ENCODE measurements at regions not wholly inside any gene's neighbourhood (a gene's known extent, or its start where the extent isn't known, plus 50 kb on each side); places are given as distances from the start of the nearest gene placed in this dataset.

DNA sequence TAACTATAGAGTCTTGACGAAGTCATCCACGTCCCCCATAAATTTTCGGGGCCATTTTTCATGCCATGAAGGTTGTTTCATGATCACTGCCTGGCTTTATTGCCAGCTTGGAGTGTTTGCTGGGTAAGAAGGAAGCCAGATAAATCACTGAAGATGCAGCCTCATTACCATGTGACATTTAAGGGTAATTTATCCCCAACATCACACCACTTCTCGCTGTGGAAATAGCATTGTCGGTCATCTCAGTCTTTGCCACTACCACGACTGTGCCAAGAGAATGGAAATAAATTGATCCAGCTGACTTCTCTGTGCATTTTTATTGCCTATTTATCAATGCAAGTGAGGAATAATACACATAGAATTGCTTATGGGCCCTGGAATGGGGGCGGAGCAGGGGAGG is 617.9 kb downstream of the AJAP1 start:
- ChIA-PET SMC1A (ENCODE audit: uncharacterized antibody, unreplicated experiment) (no interaction called here), RAD21 (ENCODE audit: unreplicated experiment) (no interaction called here), CTCF (no interaction called here), POLR2A (no interaction called here)
- no peak overlapping the region for H3K4me3 ChIP-seq
- no peak overlapping the region for H2AFZ ChIP-seq (ENCODE audit: control insufficient read depth, low read depth, low read length)
- no peaks in the 10 kb centered on the region; the same call in 2 of the 3 replicates for H3K9me3 ChIP-seq (replicated peaks; ENCODE audit: control insufficient read depth, insufficient read depth, low read length)
- TF ChIP-seq SP1 (IDR thresholded peaks at IDR 0.05; ENCODE audit: low read depth, low read length) (no peak), NR2C1 (IDR thresholded peaks at IDR 0.05) (no peak), CBX5 (IDR thresholded peaks at IDR 0.05; ENCODE audit: low read depth) (no peak), ZNF217 (IDR thresholded peaks at IDR 0.05) (no peak), FOS (IDR thresholded peaks at IDR 0.05; ENCODE audit: borderline replicate concordance, extremely low read depth, insufficient read length) (no peak), RCOR1 (conservative IDR thresholded peaks at IDR 0.05; ENCODE audit: low read depth, low read length) (no peak), GATAD2B (conservative IDR thresholded peaks at IDR 0.05; ENCODE audit: low read depth) (no peak), ZNF622 (IDR thresholded peaks at IDR 0.05) (no peak)
- TF ChIP-seq, protein P1, sequence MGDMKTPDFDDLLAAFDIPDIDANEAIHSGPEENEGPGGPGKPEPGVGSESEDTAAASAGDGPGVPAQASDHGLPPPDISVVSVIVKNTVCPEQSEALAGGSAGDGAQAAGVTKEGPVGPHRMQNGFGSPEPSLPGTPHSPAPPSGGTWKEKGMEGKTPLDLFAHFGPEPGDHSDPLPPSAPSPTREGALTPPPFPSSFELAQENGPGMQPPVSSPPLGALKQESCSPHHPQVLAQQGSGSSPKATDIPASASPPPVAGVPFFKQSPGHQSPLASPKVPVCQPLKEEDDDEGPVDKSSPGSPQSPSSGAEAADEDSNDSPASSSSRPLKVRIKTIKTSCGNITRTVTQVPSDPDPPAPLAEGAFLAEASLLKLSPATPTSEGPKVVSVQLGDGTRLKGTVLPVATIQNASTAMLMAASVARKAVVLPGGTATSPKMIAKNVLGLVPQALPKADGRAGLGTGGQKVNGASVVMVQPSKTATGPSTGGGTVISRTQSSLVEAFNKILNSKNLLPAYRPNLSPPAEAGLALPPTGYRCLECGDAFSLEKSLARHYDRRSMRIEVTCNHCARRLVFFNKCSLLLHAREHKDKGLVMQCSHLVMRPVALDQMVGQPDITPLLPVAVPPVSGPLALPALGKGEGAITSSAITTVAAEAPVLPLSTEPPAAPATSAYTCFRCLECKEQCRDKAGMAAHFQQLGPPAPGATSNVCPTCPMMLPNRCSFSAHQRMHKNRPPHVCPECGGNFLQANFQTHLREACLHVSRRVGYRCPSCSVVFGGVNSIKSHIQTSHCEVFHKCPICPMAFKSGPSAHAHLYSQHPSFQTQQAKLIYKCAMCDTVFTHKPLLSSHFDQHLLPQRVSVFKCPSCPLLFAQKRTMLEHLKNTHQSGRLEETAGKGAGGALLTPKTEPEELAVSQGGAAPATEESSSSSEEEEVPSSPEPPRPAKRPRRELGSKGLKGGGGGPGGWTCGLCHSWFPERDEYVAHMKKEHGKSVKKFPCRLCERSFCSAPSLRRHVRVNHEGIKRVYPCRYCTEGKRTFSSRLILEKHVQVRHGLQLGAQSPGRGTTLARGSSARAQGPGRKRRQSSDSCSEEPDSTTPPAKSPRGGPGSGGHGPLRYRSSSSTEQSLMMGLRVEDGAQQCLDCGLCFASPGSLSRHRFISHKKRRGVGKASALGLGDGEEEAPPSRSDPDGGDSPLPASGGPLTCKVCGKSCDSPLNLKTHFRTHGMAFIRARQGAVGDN (IDR thresholded peaks at IDR 0.05): no peak
- TF ChIP-seq, protein P2, sequence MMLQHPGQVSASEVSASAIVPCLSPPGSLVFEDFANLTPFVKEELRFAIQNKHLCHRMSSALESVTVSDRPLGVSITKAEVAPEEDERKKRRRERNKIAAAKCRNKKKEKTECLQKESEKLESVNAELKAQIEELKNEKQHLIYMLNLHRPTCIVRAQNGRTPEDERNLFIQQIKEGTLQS (IDR thresholded peaks at IDR 0.05; ENCODE audit: borderline replicate concordance, extremely low read depth, low read depth, low read length): no peak
- TF ChIP-seq, protein P3, sequence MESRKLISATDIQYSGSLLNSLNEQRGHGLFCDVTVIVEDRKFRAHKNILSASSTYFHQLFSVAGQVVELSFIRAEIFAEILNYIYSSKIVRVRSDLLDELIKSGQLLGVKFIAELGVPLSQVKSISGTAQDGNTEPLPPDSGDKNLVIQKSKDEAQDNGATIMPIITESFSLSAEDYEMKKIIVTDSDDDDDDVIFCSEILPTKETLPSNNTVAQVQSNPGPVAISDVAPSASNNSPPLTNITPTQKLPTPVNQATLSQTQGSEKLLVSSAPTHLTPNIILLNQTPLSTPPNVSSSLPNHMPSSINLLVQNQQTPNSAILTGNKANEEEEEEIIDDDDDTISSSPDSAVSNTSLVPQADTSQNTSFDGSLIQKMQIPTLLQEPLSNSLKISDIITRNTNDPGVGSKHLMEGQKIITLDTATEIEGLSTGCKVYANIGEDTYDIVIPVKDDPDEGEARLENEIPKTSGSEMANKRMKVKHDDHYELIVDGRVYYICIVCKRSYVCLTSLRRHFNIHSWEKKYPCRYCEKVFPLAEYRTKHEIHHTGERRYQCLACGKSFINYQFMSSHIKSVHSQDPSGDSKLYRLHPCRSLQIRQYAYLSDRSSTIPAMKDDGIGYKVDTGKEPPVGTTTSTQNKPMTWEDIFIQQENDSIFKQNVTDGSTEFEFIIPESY (IDR thresholded peaks at IDR 0.05): no peak
- no peaks in the 10 kb centered on the region for H3K27me3 ChIP-seq (replicated peaks in 1 of 2; ENCODE audit: control insufficient read depth in 2 of 2, insufficient read depth in 2 of 2, low read length in 1 of 2)
- DNase-seq (ENCODE audit: low read depth, low spot score): no peak
- H3K36me3 ChIP-seq (ENCODE audit: control insufficient read depth in 2 of 2, insufficient read depth in 2 of 2, low read length in 1 of 2): no peaks in the 10 kb centered on the region
- FAIRE-seq: no peak
- H3K79me2 ChIP-seq (ENCODE audit: control insufficient read depth, insufficient read depth, low read length): no peaks in the 10 kb centered on the region
- H4K20me1 ChIP-seq (ENCODE audit: control insufficient read depth, insufficient read depth): no peaks in the 10 kb centered on the region
- H3K4me1 ChIP-seq (ENCODE audit: control insufficient read depth, insufficient read depth, low read length): no peaks in the 10 kb centered on the region
- no peak overlapping the region for H3K27ac ChIP-seq (ENCODE audit: control insufficient read depth, insufficient read depth)
- H3K4me2 ChIP-seq (ENCODE audit: control insufficient read depth, insufficient read depth): no peak overlapping the region
- no peak for ATAC-seq
- in situ Hi-C loops (cut with MboI) (no loop called here), intact Hi-C loops (cut with micrococcal nuclease; ENCODE audit: unreplicated experiment) (no loop called here)
- no peak overlapping the region for H3K9ac ChIP-seq (ENCODE audit: control insufficient read depth, insufficient read depth, low read length)
- BruUV-seq (replicated peaks): no TSS peak
- WGBS (ENCODE audit: insufficient coverage, insufficient replicate concordance, low lambda C conversion rate, missing lambda C conversion rate): 42% methylated on average over 7 of the region's 7 CpGs
